ENCODE measurements at regions not wholly inside any gene's neighbourhood (a gene's known extent, or its start where the extent isn't known, plus 50 kb on each side); places are given as distances from the start of the nearest gene placed in this dataset.

DNA sequence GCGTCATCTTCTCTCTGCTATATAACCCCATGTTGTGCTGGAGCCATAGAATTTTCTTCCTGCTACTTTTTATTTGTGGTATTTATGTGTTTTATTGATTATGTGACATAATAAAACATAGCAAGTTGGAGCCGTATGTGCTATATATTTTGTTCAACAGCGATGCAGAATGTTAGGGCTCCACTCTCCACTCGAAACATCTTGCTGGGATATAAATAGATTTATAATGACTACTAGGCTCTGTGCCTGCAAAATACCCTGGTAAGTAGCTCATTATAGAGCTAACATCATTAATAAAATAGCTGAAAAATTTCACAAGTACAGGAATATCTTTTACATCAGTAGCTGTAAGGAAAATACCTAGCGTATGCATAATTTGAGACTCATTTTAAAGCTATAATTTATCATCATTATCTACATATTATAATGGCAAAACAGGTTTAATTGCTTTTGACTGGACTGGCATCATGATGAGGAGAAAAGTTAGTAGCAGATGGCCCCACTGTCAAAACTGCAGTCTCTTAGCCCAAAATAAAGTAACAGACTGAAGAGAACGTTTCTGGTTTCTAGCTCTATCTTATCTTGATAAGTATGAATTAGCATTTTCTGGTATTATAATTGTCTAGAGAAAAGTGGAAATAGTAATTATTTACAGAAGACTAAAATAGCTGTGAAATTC lies 263.0 kb downstream of the NEDD1 start:
- no peak for FAIRE-seq
- DNase-seq (ENCODE audit: low spot score in 2 of 2) = no peak

DNA sequence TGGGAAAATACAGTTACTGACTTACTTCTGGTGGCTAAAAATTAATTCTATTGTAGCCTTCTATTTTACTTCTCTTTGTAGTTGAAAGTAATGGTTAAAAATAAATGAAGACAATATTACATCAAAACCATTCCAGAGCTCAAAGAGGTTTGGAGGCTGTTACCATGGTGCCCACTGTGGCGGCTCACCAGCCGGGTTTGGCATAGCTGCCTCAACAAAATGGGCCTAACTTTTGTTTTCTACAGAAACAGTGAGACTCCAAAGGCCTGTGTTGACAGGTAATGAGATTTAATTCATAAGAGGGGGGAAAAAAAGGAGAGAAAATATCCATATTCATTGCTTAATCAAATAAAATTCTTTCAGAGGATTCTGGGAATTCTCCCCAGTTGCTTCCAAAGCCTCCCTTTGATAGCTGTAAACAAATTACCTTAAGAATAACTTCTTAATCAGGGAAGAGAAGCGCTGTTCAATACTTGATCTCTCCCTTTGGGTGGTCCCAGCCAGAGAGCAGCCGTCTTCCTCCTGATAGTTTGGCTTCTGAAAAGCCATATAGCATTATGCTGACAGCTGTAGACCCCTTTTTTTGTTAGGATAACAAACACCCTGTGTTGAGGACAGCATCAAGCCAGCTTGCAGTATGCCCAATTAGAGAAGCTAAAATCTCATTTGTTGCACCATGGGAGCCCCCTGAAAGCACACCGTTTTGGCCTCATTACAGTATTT lies 266.8 kb downstream of the NEDD1 start:
- FAIRE-seq = no peak
- DNase-seq (ENCODE audit: low spot score in 2 of 2) = no peak

DNA sequence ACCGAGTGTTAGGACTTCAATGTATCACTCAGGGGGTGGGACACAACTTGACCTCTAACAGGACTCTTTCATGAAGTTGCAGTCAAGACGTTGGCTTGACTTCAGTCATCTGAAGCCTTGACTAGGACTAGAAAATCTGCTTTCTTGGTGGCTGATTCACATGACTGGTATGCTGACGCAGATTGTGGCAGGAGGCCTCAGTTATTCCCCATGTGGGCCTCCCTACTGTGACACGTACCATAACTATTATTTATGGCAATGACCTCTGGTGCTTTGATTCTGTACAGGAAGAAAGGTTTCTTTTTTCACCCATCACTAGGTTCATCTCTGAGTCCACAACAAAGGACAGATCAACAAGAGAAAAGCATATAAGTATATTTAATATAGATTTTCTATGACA lies 270.4 kb downstream of the NEDD1 start:
- FAIRE-seq (no peak), DNase-seq (ENCODE audit: low spot score in 2 of 2) (no peak)

DNA sequence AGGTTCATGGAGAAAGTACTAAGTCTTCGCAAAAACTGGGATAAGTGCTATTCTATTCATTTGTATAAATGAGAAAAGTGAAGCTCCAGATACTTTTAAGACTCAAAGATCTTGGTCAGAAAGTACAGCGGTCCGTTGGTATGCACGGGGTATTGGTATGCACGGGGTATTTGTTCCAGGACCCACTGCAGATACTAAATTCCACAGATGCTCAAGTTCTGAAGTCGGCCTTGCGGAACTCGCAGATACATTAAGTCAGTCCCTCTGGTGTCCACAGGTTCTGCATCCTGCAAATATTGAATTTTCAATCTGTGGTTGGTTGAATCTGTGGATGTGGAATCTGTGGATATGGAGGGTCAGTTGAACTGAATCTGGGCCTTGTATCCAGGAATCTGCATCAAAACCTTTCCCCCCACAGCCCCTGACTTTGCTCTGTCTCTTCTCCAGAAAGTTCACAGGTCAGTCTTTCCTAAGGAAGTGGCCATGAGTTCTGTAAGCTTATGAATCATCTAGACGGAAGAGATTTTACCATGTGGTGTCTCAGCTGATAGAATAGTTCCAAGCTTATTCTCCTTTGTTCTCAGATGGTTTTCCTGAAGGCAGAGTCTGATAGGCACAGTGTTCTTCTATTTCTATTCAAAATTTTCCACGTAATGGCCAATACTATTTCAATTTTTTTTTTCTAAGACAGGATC lies 274.7 kb downstream of the NEDD1 start:
- no peak for FAIRE-seq
- DNase-seq (ENCODE audit: low spot score in 2 of 2) = no peak

DNA sequence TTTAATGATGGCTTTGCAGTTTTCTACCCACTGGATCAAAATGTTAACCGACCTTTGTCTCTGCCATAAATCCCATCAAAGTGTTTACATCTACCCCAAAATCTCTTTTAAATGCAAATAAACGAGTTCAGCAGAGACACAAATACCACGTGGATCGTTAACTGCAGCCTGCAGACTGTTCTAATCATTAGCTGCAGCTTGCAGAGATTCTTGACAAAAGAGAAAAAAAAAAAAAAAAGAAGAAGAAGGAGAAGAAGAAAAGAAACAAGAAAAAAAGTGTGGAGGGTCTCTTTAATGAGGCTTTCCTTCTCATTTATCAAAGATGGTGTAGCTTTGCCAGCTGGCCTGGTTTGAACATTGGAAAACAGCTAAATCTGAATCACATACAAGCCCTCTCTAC lies 275.7 kb downstream of the NEDD1 start:
- FAIRE-seq (no peak), DNase-seq (ENCODE audit: low spot score in 2 of 2) (no peak)

DNA sequence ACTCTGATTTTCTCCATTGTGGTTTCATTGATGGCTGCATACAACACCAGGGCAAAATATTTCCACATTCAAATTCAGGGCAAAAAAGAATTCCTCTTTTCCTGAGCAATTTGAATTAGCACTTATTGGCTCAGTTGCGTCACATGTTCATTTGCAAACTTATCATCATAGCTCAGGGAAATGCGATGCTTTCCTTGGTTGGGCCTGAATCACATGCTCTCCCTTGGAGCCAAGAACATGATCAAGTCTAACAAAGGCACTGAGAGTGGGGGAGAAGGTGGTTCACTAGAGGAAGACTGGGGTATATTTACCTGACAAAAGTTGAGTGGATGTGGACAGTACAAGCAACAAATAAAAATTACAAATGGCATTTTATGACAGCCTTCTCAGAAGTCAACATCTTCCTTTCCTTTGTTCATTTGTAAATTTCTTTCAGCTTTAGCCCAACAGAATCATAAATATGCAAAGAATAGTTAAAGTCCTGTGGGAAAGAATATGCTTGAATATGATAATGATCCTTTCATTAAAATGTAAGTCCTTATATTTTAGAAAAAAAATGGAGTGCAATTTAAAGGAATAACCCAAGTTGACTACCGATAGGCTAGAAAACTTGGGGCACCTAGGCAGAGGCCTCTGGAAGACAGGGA lies 277.2 kb downstream of the NEDD1 start:
- FAIRE-seq (no peak), DNase-seq (ENCODE audit: low spot score in 2 of 2) (no peak)

DNA sequence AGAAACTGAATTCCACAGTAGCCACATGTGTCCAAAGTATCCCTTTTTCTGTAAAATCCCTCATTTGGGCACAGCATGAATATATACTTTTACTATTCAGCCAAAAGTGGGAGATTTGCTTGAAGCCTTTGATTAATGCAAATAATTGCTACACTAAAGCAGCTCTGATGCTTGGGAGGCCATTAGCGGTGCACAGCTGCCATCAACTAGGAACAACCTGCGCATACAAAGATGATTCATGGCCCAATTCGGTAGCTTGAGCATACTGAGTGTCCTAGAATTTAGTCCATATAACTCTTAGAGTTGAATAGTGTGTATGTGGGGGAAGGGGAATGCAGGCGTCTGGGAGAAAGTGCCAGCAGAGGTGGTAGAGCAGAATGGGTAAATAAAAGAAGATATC lies 277.0 kb upstream of the RMST start:
- FAIRE-seq (no peak), DNase-seq (ENCODE audit: low spot score in 2 of 2) (no peak)

DNA sequence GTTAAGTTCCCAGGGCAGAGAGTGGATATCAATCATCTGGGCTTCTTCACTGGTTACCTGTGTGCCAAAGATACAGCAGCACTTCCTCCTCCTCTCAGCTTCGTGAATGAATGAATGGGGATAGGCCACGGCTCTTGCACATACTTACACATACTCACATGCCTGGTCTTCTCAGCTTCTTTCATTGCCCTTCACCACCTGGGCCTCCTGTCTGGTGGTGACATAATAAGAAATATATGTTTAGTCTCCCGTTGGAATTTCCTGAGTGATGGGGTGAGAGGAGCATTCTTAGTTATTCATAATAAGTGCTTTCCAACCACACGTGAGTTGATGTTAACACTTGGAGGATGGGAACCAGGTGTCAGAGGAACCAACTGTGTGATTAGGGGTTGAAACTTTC lies 268.1 kb upstream of the RMST start:
- FAIRE-seq (no peak), DNase-seq (ENCODE audit: low spot score in 2 of 2) (no peak)

DNA sequence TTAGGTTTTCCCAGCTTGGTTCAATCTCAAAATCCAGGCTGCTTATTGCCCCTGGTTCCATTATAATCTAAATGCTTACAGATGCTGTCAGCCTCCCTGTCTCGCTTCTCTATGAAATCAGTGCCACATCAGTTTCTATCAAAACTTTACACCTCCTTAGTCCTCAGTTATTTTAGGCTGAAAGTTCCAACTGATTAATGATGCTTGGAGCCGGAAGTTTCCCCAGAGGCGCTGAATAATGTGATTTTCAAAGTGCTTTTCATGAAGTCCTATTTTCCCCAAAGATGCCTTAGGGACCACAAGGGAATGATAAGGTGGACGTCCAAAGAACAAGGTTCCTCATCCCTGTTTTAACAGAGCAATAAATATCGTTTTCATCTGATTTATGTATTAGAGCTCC lies 262.4 kb upstream of the RMST start:
- no peak for FAIRE-seq
- no peak for DNase-seq (ENCODE audit: low spot score in 2 of 2)

DNA sequence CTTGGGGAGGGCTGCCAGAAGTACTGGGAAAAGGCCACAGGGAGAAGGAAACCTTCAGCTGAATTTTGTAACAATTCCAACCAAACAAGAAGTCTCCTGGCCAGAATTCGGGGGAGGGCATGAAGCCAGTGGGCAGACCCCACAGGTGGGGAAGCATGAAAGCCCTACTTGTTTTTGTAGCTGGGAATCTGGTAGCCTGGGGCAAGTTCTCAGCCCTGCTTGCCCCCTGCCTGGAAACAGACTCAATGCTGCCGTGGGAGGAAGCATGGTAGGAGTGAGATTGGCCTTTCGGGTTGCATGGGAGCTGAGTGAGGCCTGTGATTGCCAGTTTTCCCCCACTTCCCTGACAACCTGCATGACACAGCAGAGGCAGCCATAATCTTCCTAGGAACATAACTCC lies 259.2 kb upstream of the RMST start:
- DNase-seq (ENCODE audit: low spot score in 2 of 2) (no peak), FAIRE-seq (no peak)

DNA sequence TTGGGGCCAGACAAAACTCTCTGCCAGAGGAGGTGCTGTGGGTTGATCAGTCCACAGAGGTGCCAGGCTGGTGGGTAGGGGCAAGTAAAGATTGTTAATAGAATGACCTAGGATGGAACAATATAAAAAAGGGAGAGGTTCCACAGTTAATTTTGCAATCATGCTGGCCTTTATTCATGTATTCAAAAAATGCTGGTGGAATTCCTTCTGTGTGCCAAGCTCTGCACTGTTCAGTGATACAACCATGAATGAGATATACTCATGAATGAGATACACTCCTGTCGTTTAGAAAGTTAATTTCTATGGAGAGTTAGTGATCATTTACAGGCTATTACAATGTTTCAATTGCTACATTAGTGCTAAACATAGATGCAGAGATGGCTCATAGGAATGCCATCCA lies 252.6 kb upstream of the RMST start:
- FAIRE-seq = no peak
- DNase-seq (ENCODE audit: low spot score in 2 of 2) = no peak

DNA sequence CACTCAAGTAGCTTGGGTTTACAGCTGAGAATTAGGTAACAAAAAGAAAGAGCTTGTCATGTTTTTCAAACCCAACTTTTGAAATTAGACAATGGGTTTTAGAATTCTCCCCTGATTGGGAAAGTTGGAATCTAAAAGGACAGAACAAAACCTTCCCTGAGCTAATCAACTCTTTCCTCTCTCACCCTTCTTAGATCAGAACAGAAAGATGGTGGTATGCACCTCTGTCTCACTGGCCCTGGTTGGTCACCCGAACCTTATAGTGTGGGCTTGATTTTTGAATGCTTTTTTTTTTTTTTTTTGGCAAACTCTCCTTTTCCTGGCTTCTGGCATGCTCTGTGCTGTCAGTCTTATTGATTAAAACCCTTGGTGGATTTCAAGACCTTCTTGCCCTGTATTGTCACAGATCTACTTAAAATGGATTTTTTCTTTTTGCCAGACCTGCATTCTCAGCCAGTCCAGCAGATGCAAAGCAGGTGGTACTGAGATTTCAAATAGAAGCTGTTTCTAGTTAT lies 251.1 kb upstream of the RMST start:
- no peak for FAIRE-seq
- no peak for DNase-seq (ENCODE audit: low spot score in 2 of 2)

DNA sequence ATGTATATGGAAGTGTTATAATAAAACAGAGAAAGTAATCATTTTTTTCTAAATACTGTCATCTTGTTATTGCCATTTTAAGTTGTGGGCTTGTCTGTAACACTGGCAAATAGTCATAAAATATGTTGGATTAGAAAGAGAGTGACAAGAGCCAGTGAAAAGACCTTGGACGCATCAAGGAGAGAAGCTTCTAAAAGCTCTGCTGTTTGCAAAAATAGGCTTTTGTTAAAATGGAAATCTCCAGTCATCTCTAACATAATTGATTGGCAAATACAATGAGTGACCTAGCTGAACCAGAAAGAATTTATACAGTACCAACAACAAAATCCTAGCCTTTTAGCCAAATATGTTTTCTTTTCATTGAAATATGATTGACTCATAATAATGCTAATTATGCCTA lies 245.8 kb upstream of the RMST start:
- FAIRE-seq (no peak), DNase-seq (ENCODE audit: low spot score in 2 of 2) (no peak)

DNA sequence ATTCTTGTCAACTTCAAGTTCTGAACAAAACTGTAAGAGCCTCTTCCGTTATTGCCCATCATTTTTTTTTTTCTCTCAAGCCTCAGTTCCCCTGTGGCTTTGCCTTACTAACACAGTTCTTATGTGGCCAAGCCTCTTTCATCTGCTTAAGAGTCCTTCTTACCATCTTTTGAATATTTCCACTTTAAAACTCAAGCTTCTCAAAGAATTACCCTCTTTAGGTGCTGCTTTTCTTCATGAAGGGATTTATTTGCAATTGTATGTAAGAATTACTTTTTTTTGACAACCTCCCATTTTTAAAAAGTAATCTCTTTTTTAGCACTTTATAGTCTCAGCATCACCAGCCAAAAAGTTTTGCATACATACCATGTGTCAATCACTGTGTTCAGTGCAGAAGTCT lies 240.2 kb upstream of the RMST start:
- no peak for FAIRE-seq
- no peak for DNase-seq (ENCODE audit: low spot score in 2 of 2)

DNA sequence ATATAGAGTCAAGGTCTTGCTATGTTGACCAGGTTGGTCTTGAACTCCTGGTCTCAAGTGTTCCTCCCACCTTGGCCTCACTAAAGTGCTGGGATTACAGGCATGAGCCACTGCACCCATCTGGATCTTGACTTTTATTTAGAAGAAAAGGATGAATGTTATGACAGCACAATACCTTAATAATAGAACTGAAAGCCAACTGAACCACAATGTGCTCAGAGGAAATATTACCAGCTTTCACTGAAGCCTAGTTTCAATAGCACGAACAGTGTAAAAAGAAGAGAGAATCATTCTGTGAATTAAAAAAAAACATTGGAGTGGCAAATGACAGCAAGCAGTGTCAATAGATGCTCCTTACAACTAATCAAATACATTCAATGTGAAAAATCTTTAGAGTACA lies 239.2 kb upstream of the RMST start:
- FAIRE-seq = no peak
- DNase-seq (ENCODE audit: low spot score in 2 of 2) = no peak

DNA sequence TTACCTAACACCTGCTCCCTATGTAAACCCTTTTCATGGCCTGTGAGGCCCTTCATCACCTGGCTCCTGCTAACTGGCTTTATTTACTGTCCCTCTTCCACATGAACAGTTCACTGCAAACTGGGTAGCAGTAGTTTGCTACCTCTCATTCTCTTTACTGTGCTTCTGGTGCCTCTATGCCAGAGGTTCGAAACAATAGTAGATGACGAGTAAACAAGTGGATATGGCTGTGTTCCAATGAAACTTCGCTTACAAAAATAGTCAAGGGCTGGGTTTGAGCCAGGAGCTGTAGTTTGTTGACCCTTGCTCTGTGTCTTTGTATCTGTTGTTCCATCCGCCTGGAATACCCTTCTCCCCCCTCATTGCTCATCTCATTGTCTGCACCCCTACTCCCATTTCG lies 233.6 kb upstream of the RMST start:
- no peak for DNase-seq (ENCODE audit: low spot score in 2 of 2)
- no peak for FAIRE-seq

DNA sequence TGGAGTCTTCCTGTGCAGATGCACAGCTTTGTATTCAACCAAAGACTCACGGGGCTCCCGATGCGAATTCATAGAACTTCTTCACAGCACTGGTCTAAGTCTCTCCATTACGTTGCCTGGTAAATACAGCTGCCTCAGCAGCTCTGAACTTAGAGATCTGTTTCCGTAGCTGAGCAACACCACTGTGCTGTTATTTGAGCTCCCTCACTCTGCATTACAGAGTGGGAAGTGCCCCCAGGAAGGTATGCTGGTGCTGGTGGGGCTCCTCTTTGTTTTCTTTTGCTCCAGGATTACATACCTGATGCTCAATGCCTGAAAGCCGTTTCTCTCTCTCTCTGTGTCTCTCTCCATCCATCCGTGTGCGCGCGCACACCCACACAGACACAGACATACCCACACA lies 227.5 kb upstream of the RMST start:
- DNase-seq (ENCODE audit: low spot score in 2 of 2) (no peak), FAIRE-seq (no peak)

DNA sequence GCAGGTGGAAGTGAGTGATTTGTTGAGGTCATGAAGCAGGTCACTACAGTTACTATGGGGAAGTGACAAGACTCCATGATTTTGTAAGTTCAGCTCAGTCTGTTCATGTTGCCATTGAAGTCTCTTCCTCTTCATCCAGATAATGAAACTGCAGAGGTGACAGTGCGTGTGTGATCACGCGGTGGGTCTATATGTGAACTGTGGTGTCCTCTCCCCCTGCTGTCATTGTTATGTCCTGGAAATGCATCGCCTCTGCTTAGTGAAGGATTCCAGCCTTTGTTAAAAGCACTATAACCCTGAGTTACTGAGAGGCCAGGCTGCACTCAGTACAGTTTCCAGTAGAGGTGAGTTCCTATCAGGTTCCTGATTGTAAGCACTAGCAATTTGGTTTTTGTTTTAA lies 216.2 kb upstream of the RMST start:
- no peak for FAIRE-seq
- no peak for DNase-seq (ENCODE audit: low spot score in 2 of 2)

DNA sequence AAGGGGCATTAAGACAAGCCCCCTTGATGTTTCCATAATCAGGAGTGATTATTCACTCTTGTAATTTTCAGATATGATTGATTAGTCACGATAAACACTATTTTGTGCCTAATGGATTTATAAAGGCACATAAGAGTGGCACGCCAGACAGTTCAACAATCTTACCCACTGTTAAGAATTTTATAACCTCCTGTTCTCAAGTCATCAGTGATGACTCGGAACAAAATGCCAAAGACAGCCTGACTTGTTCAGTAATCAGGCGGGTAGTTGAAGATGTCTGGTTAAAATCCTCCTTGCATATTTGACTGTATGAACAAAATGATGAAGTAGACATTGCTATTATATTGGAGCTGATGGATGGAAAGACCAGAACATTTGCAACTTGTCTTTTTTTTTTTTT lies 212.1 kb upstream of the RMST start:
- no peak for FAIRE-seq
- DNase-seq (ENCODE audit: low spot score in 2 of 2) = no peak

DNA sequence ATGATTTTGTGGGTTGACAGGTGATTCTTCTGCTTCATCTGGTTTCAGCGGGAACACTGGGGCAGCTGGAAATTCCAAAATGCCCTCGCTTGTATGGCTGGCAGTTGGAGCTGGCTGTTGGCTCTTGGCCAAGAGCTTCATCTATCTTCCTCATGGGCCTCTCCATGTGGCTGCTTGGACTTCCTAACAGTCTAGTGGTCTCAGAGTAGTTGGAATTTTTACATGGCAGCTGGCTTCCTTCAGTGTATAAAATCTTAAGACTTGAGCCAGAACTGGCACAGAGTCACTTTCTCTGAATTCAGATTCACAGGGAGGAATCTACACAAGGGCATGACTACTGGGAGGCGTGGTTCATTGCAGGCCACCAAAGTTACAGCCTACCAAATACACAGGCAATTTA lies 204.9 kb upstream of the RMST start:
- no peak for DNase-seq (ENCODE audit: low spot score in 2 of 2)
- FAIRE-seq = no peak

DNA sequence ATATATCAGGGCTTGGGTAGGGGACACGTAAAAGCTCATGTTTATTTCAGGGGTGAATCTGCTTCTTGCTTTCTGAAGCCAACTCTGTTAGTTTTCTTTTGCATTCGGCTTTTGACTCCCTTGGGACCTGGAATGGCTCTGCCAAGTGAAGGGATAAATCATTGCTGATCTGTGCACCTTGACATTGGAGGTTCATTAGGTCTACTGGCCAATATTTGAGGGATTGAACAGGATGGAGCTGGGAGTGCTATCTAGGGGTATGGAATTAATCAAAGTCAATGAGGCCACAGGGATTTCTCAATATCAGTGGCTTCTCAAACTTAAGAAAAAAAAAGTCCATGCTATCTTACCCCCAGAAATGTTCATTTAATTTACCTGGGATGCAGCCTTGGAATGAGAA lies 203.5 kb upstream of the RMST start:
- DNase-seq (ENCODE audit: low spot score in 2 of 2) (no peak), FAIRE-seq (no peak)

Measured in frontal cortex (tissue), 3 donors.